ENCODE measurements at regions not wholly inside any gene's neighbourhood (a gene's known extent, or its start where the extent isn't known, plus 50 kb on each side); places are given as distances from the start of the nearest gene placed in this dataset.

GRCh38 chr10:114754445-114755320 lies 66.9 kb upstream of the FHIP2A start (continued):
- TF ChIP-seq ZNF398 (tag by site-specific recombination; IDR thresholded peaks at IDR 0.05) (no peak), ZNF280C (tag by site-specific recombination; IDR thresholded peaks at IDR 0.05) (no peak), ZNF366 (tag by site-specific recombination; conservative IDR thresholded peaks at IDR 0.05) (peak; percentile 83), ZNF274 (IDR thresholded peaks at IDR 0.05; ENCODE audit: low read length) (no peak), ZNF274 (tag by site-specific recombination; IDR thresholded peaks at IDR 0.05; ENCODE audit: borderline replicate concordance) (no peak), ZNF777 (tag by site-specific recombination; IDR thresholded peaks at IDR 0.05; ENCODE audit: borderline replicate concordance) (no peak), ZNF175 (tag by site-specific recombination; IDR thresholded peaks at IDR 0.05) (no peak), ZSCAN5A (tag by site-specific recombination; IDR thresholded peaks at IDR 0.05) (no peak), ZNF211 (tag by site-specific recombination; IDR thresholded peaks at IDR 0.05; ENCODE audit: low read depth) (no peak), ZNF658 (tag by site-specific recombination; IDR thresholded peaks at IDR 0.05) (no peak), ZNF624 (tag by site-specific recombination; IDR thresholded peaks at IDR 0.05) (no peak), ZBTB10 (tag by site-specific recombination; IDR thresholded peaks at IDR 0.05) (no peak), PRDM6 (tag by site-specific recombination; IDR thresholded peaks at IDR 0.05) (peak; percentile 94), ZNF544 (tag by site-specific recombination; IDR thresholded peaks at IDR 0.05) (no peak), KLF1 (tag by site-specific recombination; IDR thresholded peaks at IDR 0.05) (no peak), ZNF596 (tag by site-specific recombination; IDR thresholded peaks at IDR 0.05) (peak; percentile 35; the same call in 1 of the 2 replicates), ZNF362 (tag by site-specific recombination; IDR thresholded peaks at IDR 0.05) (peak; percentile 83; the same call in 1 of the 2 replicates), BCL11A (tag by site-specific recombination; IDR thresholded peaks at IDR 0.05; ENCODE audit: low read depth) (peak; percentile 69; the same call in 1 of the 2 replicates), ZSCAN18 (tag by site-specific recombination; IDR thresholded peaks at IDR 0.05) (no peak), ZNF530 (tag by site-specific recombination; IDR thresholded peaks at IDR 0.05; ENCODE audit: low read depth) (no peak), ZNF639 (tag by site-specific recombination; IDR thresholded peaks at IDR 0.05) (peak; percentile 37; the same call in 1 of the 2 replicates), ATF2 (tag by site-specific recombination; IDR thresholded peaks at IDR 0.05; ENCODE audit: low read depth) (0 out of 2 replicates have a peak, but pooled peaks have one; percentile 27)
